ENCODE measurements at regions not wholly inside any gene's neighbourhood (a gene's known extent, or its start where the extent isn't known, plus 50 kb on each side); places are given as distances from the start of the nearest gene placed in this dataset.

- DNase-seq: no peak
These were observed 170.1 kb upstream of the FRMD6 start for GRCh38 chr14:51481643-51482042.

GRCh38 chr14:51482102-51482501 lies 169.6 kb upstream of the FRMD6 start:
- DNase-seq: no peak

GRCh38 chr14:51484485-51484884 lies 167.2 kb upstream of the FRMD6 start:
- DNase-seq: peak; percentile 54

GRCh38 chr14:51485733-51486132 lies 166.0 kb upstream of the FRMD6 start:
- DNase-seq: no peak

- no peak for DNase-seq
These were observed 163.9 kb upstream of the FRMD6 start for GRCh38 chr14:51487848-51488247.

GRCh38 chr14:51488569-51489220 lies 163.0 kb upstream of the FRMD6 start:
- DNase-seq: no peak

- DNase-seq: no peak
These were observed 161.5 kb upstream of the FRMD6 start for GRCh38 chr14:51490205-51490604.

GRCh38 chr14:51491036-51491545 lies 160.6 kb upstream of the FRMD6 start:
- no peak for DNase-seq

- no peak for DNase-seq
These were observed 159.9 kb upstream of the FRMD6 start for GRCh38 chr14:51491776-51492175.

GRCh38 chr14:51495319-51495718 lies 156.4 kb upstream of the FRMD6 start:
- DNase-seq: no peak

- no peak for DNase-seq
These were observed 153.1 kb upstream of the FRMD6 start for GRCh38 chr14:51498411-51499227.

- no peak for DNase-seq
These were observed 150.9 kb upstream of the FRMD6 start for GRCh38 chr14:51500776-51501175.

- no peak for DNase-seq
These were observed 150.0 kb upstream of the FRMD6 start for GRCh38 chr14:51501746-51502145.

- no peak for DNase-seq
These were observed 147.0 kb upstream of the FRMD6 start for GRCh38 chr14:51504669-51505068.

- DNase-seq: peak; percentile 42
These were observed 144.2 kb upstream of the FRMD6 start for GRCh38 chr14:51507511-51507905.

- peak; percentile 84 for DNase-seq
These were observed 143.7 kb upstream of the FRMD6 start for GRCh38 chr14:51507906-51508511.

GRCh38 chr14:51511265-51511664 lies 140.4 kb upstream of the FRMD6 start:
- no peak for DNase-seq

- no peak for DNase-seq
These were observed 139.4 kb upstream of the FRMD6 start for GRCh38 chr14:51512316-51512715.

- no peak for DNase-seq
These were observed 138.4 kb upstream of the FRMD6 start for GRCh38 chr14:51513281-51513680.

- DNase-seq: no peak
These were observed 137.8 kb upstream of the FRMD6 start for GRCh38 chr14:51513933-51514332.

GRCh38 chr14:51515611-51516010 lies 136.1 kb upstream of the FRMD6 start:
- DNase-seq: no peak

- DNase-seq: peak; percentile 88
These were observed 134.9 kb upstream of the FRMD6 start for GRCh38 chr14:51516706-51517395.

GRCh38 chr14:51518280-51518679 lies 133.4 kb upstream of the FRMD6 start:
- DNase-seq: no peak
